HG03095 (cell line): ENCODE measurements at regions not wholly inside any gene's neighbourhood (a gene's known extent, or its start where the extent isn't known, plus 50 kb on each side); places are given as distances from the start of the nearest gene placed in this dataset.
"Not testable (repeated sequence)": the region's sequence is repeated elsewhere in the genome, so short reads cannot be mapped to it uniquely, and the experiment has no call there.

ENCODE experiments used
- ATAC-seq: cut with Tn5 transposase; IDR thresholded peaks from one replicate; pipeline ENCODE4 v1.9.1; 2021; ENCODE audit warnings: moderate library complexity; ENCODE audit not compliant: unreplicated experiment

DNA sequence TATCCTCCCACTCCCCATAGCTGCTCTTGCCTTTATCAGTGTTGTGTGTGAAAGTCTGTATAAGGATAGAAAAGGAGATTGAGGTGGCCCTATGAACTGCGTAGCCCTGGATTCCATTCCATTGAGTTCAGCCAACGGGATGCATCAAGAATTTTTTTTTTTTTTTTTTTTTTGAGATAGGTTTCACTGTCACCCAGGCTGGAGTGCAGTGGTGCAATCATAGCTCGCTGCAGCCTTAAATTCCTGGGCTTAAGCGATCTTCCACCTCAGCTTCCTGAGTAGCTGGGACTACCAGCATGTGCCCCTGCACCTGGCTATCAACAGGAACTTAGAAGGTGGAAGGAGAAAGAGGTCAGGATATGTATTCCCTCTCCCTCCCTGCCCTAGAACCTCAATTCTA lies 187.2 kb upstream of the SPRY1 start:
- ATAC-seq, result no peak

GRCh38 chr4:123215536-123215935 lies 181.1 kb upstream of the SPRY1 start:
- no peak for ATAC-seq

DNA sequence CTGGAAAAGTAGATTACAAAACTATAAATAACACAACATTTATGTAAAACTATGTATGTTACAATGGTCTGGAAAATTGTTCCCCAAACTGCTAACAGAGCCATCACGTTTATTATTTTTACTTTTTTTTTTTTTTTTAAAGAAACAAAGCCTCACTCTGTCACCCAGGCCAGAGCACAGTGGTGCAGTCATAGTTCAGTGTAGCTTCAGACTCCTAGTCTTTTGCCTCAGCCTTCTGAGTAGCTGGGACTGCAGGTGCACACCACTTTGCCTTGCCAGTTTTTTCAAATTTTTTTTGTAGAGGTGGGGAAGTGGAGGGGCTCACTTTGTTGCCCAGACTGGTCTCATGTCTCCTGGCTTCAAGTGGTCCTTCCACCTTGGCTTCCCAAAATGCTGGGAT lies 180.1 kb upstream of the SPRY1 start:
- ATAC-seq, result no peak

DNA sequence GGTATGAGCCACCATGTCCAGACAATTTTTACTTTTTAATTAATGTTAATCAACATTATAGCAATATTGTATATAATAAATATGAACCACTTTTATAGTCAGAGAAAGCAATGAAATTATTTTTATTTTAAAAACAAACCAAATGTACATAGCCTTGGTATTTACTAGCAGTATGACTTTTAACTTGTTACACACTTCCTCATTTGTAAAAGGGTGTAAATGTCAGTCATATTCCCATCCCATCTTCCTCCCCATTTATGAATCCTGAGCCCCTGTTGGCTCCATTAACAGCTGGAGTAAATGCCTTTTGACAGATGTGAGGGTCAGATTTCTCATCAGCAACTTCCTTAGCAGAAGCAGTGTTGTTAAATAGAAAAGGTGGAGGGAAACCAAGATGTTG lies 179.6 kb upstream of the SPRY1 start:
- no peak for ATAC-seq

- ATAC-seq, result no peak
Measured at GRCh38 chr4:123217664-123218063, 178.9 kb upstream of the SPRY1 start.

DNA sequence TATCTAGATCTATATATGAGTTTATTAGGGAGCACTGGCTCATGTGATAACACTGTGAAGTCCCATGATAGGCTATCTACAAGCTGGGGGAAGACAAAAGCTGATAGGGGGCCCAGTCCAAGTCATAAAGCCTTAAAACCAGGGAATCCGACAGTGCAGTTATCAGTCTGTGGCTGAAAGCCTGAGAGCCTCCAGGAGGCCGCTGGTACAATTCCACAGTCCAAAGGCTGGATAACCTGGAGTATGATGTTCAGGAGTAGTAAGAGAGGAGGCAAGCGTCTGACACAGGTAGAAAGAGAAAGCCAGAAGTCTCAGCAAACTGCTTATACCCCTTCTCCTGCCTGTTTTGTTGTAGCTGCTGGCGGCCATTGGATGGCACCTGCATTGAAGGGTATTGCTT lies 177.6 kb upstream of the SPRY1 start:
- no peak for ATAC-seq

DNA sequence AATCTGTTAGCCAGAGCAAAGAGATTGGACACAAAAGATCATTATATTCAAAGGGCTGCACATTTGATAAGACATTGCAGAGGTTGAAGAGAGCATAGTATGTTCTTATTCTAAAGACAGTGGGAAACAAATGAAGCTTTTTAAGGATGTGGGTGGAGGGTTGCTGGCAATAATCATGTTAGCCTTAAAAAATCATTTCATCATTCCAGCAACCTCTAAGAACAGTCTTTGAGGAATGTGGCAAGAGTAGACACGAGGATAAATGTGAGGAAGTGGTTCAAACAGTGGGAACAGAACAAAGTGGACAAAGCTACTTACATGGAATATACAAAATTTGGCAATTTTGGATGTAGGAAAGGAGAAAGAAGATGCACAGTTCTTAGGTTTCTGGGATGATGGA lies 167.3 kb upstream of the SPRY1 start:
- no peak for ATAC-seq

DNA sequence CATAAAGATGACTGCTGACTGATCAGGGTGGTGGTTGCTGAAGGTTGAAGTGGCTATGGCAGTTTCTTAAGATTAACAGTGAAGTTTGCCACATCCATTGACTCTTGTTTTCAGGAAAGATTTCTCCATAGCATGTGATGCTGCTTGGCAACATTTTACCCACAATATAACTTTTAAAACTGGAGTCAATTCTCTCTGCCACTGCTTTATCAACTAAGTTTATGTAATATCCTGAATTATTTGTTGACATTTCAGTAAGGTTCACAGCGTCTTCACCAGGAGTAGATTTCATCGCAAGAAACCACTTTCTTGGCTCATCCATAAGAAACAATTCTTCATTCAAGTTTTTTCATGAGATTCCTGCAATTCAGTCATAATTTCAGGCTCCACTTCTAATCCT lies 166.5 kb upstream of the SPRY1 start:
- ATAC-seq, result no peak

DNA sequence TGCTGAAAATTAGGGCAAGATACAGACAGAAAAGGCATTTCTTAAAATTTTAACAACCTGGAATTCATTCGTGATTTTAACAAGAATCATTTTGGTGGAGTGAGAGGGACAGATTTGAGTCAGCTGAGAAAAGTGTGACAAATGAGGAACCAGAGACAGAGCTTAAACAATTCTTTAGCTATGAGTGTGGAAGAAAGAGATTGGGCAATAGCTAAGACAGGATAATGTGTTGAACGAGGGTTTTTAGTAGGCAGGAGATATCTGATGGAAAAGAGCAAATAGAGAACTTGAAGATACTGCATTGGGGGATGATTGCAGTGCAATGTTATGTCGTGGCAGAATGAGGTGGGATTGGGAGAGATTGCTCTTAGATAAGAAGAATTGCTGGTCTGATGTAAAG lies 164.2 kb upstream of the SPRY1 start:
- no peak for ATAC-seq

DNA sequence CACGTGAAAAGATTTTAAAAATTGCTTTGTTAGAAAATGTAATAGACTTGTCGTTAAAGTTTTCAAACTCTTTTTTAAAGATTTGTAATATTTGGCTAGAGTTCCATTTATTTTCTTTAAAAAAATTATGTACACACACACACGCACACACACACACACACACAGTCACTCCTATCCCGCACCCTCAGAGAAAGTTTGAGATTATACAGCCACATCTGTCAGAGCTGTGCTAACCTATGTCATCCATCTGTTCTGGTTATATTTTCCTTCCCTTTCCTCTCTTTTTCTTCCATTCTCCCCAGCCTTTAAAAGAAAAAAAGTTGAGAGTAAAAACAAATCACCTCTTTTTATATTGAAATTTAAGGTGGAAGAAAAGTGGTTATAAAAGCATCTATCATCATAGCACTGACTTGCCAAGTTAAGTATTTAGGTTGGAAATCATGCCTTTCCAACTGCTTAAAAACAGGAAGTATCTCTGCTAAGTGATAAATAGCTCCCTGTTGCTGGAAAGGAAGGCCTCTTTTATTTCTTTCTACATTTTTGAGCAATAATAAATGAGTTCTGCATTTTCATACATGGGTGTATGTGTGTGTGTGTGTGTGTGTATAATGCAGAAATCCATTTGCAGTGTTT lies 163.3 kb upstream of the SPRY1 start:
- no peak for ATAC-seq

DNA sequence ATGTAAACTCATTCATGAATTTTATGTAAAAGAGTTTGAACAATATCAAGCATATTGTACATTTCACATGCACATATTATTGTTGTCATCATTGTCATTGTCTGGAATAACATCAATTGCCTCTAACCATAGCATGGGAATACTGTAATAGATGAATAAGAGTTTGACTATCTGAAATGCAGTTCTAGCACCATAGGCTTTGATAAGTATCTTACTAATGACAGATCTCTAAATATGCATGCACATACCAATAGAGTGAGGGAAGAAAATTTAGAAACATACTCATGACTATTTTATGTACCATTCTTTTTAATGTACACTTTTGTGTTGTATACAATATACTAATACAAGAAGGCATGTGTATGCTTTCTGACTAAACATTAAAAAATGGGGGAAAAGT lies 161.6 kb upstream of the SPRY1 start:
- ATAC-seq, result no peak

- ATAC-seq, result no peak
Measured at GRCh38 chr4:123235431-123235830, 161.2 kb upstream of the SPRY1 start.

DNA sequence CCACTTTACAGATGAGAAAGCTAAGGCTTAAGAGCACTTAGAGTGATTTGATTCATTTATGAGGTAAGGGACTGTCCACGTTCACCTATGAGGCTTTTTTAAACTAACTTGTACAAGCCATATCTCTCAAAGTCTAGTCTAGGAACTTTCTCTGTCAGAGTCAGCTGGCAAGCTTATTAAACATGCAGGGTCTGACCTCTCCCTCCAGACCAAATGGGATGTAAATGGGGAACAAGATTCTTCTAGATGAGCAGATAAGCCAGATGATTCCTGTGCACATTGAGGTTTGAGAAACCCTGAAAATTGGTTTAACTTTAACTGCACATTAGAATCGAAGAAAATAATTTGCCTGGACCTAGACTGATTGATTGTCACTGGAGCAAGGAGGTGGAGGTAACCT lies 160.0 kb upstream of the SPRY1 start:
- no peak for ATAC-seq

GRCh38 chr4:123240286-123240685 lies 156.3 kb upstream of the SPRY1 start:
- not testable (repeated sequence) for ATAC-seq

- not testable (repeated sequence) for ATAC-seq
Measured at GRCh38 chr4:123243220-123243619, 153.4 kb upstream of the SPRY1 start.

DNA sequence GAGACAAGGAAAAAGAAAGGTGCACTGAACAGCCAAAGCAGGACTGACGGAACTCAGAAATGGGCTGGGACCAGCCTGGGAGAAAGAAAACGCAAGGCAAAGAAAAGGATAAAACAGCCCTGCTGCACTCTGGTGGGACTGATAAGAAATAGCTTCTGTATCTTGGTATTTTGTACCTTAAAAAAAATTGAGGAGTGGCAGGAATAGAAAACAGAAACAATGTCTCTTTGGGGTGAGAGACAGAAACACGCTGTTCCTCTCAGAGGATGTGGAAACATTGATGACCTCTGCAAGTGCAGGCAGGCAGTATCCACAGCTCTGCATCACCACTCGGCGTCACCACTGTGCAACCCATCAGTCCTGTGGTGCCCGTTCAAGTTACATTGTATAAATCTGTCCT lies 152.5 kb upstream of the SPRY1 start:
- no peak for ATAC-seq

- no peak for ATAC-seq
Measured at GRCh38 chr4:123246085-123246484, 150.5 kb upstream of the SPRY1 start.

- ATAC-seq, result no peak
Measured at GRCh38 chr4:123248085-123248659, 148.4 kb upstream of the SPRY1 start.

GRCh38 chr4:123249821-123250220 lies 146.8 kb upstream of the SPRY1 start:
- ATAC-seq, result no peak

DNA sequence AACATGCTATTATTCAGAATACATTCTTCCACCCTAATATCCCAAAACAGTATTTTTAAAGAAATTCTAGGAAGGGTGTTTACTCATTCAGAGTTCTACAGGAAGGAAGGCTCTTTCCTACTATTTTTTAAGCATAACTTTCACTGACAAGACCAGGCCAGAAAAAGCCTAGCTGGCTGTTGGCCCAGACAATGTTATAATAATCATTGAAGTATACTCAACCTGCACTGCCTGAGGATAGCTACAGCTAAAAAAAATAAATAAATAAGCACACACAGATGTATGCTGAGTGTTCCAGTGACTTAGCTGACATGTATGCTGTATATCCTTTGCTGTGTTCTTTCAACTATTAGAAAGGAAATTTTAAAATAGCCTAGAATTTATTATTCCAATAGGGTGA lies 145.8 kb upstream of the SPRY1 start:
- no peak for ATAC-seq

GRCh38 chr4:123255971-123256370 lies 140.6 kb upstream of the SPRY1 start:
- ATAC-seq, result no peak

DNA sequence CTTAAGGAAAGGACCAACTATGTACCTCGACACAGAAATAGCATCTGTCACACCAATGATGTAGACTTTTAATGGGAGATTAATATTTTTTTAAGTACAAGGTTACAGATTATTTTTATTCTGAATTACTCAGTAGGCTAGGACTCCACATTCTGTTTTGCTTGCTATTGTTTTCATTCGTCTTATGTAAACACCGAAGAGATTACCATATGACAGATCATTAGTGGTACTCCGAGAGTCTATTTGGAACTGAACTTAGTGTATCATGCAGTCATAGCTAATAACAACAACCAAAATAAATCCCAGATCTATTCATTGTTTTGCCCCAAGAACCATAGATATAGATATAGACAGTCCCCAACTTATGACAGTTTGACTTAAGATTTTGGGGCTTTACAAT lies 139.7 kb upstream of the SPRY1 start:
- no peak for ATAC-seq

DNA sequence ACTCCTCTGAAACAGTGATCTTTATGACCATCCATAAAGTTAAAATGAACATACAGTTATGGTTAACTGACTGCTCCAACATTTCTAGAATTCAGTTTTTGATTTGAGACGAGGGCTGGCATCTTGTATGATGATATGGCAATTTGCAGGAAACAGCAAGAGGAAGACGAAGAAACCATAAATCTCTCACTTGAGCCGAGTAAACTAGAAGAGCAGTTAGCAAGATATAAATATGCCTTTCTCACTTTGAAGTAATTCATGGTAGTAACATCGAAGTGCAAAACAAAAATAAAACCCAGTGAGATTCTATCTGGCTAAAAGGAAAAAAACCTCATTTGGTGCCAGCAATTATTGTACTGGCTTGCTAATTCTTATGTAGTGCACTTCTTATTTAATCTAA lies 139.0 kb upstream of the SPRY1 start:
- ATAC-seq, result no peak
